ENCODE measurements at regions not wholly inside any gene's neighbourhood (a gene's known extent, or its start where the extent isn't known, plus 50 kb on each side); places are given as distances from the start of the nearest gene placed in this dataset.

GRCh38 chr1:113215015-113215414 is 142.0 kb downstream of the LRIG2 start:
- TF ChIP-seq CTCF (IDR thresholded peaks at IDR 0.05 in 4 of 5, conservative IDR thresholded peaks at IDR 0.05 in 1 of 5) (no peak), POLR2A (IDR thresholded peaks at IDR 0.05) (no peak)
